ENCODE measurements at regions not wholly inside any gene's neighbourhood (a gene's known extent, or its start where the extent isn't known, plus 50 kb on each side); places are given as distances from the start of the nearest gene placed in this dataset.
A peak's percentile ranks its signal among the peaks of the same experiment; 100 is the strongest.
"Not testable (repeated sequence)": the region's sequence is repeated elsewhere in the genome, so short reads cannot be mapped to it uniquely, and the experiment has no call there.

DNA sequence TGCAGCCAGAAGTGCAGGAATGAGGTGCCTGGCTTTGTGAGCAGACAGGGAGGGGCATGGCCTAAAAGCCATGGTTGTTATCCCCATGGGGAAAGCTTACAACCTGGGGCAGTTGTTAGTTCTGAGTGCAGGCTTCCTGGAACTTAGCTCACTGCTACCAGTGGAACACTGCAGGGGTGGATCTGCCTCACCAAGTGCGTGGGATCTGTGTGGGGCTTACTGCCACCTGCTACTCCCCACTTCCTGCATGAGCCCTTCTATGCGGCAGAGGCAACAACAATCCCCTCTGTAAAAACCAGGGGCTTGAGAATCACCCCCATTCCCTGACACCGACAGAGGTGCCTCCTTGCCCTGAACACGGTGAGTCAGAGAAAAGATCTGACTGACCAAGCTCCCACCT, 174.6 kb downstream of the SPIN4 start:
- FAIRE-seq = not testable (repeated sequence)

DNA sequence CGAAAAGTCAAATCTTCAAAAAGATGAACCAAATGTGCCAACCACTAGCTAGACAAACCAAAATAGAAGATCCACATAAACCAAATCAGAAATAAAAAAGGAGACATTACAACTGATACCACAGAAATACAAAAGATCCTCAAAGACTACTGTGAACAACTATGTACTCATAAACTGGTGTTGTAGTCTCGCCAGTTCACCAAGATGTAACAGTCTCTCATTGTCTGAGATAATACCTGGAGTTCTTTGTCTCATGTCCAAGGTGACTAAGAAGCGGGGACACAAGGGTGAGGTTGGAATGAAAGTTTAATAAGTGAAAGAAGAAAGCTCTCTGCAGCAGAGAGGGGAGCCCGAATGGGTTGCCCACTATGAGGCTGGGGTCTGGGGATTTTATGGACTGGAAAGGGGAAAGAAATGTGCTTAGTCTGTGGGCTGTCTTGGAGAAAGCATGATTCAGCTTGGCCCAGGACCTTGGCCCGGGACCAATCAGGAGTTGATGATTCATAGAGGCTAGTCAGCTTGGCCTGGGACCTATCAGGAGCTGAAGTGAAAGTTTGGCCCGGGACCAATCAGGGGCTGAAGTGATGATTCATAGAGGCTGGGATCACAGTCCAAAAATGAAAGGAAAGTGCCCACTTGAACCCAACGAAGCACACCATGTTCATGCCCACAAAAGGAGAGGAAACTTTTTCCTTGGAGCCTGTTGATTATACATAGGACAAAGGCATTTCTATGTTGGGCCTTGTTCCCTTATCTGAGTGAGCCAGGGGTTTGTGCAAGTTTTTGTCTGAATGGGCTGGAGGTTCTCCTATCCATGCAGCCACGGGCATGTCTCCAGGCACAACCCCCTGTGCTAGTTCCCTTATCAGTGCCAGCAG, 177.1 kb downstream of the SPIN4 start:
- not testable (repeated sequence) for FAIRE-seq

- FAIRE-seq = not testable (repeated sequence)
Measured at GRCh38 chrX:63169416-63169815, 181.7 kb downstream of the SPIN4 start.

DNA sequence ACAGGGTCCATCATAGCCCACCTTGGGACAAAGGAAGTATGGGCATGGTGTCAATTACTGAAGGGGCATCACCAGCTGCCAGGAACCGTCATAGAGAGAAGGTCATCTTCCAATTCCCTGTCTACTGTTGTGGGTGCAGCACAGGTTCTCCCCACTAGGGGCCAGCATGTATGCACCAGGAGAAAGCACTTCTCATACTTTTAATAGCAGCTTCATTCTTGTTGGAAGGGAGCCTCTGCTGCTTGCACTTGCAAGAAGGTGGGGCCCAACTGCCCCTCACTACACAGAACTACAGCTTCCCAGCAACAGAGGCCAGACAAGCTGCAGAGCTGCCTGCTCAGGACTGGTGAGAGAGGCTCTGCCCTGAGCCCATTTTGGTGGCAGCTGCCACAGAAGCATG, 182.2 kb downstream of the SPIN4 start:
- FAIRE-seq = not testable (repeated sequence)

- FAIRE-seq = not testable (repeated sequence)
Measured at GRCh38 chrX:63167002-63167401, 184.1 kb downstream of the SPIN4 start.

DNA sequence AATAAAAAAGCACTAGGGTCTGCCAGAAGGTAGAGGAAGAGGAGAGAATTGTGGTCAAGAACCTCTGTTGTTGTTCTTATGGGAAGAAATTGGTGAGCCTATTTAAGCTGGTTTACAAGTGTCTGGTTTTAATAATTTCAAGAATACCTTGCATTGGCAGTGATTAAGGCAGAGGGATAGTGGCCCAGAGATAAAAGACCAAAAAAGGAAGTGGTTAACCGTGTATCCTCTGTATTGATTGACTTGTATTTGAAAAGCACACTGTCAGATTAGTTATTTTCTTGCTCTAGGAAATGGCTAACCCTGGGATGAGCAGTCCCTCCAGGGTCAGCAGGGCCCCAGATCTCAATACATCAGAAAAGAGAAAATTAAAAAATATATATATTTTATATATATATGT, 190.1 kb downstream of the SPIN4 start:
- FAIRE-seq = not testable (repeated sequence)

DNA sequence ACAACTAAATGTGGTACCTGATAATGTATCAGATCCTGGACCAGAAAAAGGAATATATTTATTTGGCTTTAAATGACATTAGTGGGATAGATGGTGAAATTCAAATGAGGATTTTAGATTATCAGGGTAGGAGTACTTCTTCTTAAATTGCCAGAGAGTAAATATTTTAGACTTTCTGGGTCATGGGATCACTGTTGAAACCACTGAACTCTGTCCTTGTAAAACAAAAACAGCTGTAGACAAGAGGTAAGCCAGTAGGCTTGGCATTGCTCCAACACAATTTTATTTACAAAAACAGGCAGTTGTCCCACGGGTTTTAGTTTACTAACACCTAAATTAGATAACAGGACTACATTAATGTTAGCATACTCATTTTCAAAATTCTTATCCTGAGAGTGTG, 190.8 kb downstream of the SPIN4 start:
- not testable (repeated sequence) for FAIRE-seq

- not testable (repeated sequence) for FAIRE-seq
Measured at GRCh38 chrX:63145526-63145925, 205.6 kb downstream of the SPIN4 start.

GRCh38 chrX:63142588-63142987, 208.5 kb downstream of the SPIN4 start:
- not testable (repeated sequence) for FAIRE-seq

DNA sequence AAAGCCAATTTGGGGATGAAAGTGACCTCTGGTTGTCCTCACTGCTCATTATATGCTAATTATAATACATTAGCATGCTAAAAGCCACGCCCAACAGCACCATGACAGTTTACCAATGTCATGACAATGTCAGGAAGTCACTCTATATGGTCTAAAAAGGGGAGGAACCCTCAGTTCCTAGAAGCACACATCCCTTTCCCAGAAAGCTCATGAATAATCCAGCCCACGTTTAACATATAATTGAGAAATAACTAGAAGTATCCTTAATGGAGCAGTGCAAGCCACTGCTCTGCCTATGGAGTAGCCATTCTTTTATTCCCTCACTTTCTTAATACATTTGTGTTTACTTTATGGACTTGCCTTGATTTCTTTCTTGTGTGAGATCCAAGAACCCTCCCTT, 215.3 kb downstream of the SPIN4 start:
- FAIRE-seq = not testable (repeated sequence)

DNA sequence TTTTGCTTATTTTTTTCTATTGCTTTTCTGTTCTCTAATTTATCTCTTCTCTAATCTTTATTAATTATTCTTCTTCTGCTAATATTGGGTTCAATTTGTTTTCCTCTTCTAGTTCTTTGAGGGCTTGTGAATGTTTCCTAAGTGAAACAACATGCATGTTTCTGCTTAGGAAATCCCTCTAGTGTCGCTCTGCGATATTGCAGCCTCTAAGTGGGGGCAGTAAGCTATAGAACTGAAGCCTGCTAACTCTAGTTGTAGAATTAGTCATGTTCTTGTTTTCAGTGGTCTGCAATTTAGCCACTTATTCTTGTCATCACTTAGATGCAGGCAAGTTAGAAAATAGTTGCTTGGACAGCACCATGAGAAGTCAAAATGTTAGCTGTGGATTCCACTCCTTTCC, 222.6 kb downstream of the SPIN4 start:
- peak; percentile 93 for FAIRE-seq

GRCh38 chrX:63115196-63115595, 235.9 kb downstream of the SPIN4 start:
- FAIRE-seq = no peak

- FAIRE-seq = no peak
Measured at GRCh38 chrX:63101879-63102620, 249.1 kb downstream of the SPIN4 start.

- no peak for FAIRE-seq
Measured at GRCh38 chrX:63058204-63058603, 292.9 kb downstream of the SPIN4 start.

- FAIRE-seq = no peak
Measured at GRCh38 chrX:63050225-63050624, 300.9 kb downstream of the SPIN4 start.

- FAIRE-seq = no peak
Measured at GRCh38 chrX:63032811-63033210, 318.3 kb downstream of the SPIN4 start.

DNA sequence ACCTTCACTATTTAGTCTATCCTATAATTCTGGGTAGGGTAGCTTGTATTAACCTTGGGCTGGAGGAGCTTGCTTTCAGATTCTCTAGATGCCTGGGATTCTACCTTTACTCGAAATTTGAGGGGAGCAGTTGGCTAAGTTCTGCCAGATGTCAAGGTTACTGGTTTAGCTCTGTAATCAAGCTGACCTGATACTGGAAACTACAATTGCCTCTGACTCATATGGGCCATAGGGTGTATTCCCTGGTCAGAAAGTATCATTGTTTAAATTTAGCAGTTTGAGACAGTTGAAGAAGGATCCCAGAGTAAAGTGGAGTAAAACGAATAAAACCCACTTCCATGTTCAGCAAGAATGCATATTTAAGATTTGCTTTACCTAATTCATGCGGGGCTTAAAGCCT, 337.6 kb downstream of the SPIN4 start:
- FAIRE-seq = no peak

- FAIRE-seq = peak; percentile 40
Measured at GRCh38 chrX:63012574-63012973, 338.6 kb downstream of the SPIN4 start.

- FAIRE-seq = not testable (repeated sequence)
Measured at GRCh38 chrX:63000196-63000595, 350.9 kb downstream of the SPIN4 start.
